Activated CD4-positive, alpha-beta T cell treated with anti-CD3 and anti-CD28 coated beads, Interleukin-2, Interleukin-4, amounts not matched to agents 100 ng/mL and 50 ng/mL, durations not matched to agents 16 hours and 8 hours (primary cell): ENCODE measurements at regions not wholly inside any gene's neighbourhood (a gene's known extent, or its start where the extent isn't known, plus 50 kb on each side); places are given as distances from the start of the nearest gene placed in this dataset.

Experiments used
- DNase-seq: peaks from one replicate; pipeline ENCODE4 v3.0.0-alpha.2; 2020; ENCODE audit warnings: low spot score

GRCh38 chr11:135075740-135076139 lies 663.7 kb upstream of the B3GAT1 start:
- DNase-seq = peak; percentile 65

DNA sequence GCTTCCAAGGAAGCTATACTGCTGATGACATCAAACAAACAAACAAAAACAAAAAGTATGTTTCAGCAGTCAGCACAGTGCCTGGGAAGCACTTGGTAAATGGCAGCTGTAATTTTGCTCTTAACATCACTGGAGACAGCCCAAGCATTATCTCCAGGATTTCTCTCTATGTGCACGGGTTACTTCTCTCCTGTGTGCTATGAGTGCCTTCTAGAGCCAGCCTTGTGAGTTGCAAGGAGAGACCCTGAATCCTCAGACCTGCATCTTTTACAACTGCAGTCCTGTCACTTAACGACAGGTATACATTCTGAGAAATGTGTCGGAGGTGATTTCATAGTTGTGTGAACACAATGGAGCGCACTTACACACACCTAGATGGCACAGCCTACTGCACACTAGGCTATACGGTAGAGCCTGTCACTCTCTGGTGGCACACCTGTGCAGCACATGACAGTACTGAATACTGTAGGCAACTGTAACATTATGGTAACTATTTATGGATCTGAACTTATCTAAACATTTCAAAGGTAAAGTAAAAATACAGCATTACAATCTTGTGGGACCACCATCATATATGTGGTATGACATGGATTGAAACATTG lies 662.5 kb upstream of the B3GAT1 start:
- no peak for DNase-seq

DNA sequence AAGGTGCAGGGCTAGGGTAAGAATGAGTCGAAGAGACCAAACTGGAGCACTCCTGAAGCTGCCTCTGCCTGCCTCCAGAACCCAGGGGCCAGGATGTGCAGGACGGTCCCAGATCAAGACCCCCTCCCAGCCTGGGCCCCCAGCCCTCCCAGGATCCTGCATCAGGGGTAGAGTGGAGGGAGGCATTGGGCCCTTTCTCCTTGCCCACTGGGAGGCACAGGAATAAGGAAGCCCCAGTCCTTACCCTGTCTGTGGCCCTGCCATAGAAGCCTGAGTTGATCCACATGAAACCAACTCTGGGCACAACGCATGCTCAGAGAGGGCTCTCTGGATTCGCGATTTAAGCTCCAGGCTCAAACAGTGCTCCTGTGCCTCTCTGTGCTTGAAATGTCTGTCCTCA lies 661.8 kb upstream of the B3GAT1 start:
- DNase-seq = no peak

DNA sequence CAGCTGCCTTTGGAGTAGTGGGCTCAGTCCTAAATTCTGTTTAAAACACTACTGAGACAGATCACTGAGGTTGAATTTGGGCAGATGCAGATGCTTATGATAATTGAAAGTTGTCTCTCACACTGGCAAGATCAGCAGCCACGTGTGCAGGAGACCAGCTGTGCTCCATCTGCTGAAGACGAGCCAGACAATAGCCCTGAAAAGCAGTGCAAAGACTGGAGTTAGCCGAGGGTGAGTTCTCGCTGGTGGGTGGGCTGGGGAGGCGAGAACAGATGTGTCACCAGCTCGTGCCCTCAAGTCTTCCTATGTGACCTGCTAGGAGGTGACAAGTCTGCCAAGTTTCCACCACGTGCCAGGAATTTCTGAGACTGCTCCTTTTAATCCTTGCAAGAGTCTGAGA lies 661.3 kb upstream of the B3GAT1 start:
- DNase-seq = no peak

GRCh38 chr11:135069890-135070289 lies 657.8 kb upstream of the B3GAT1 start:
- no peak for DNase-seq

- DNase-seq = no peak
Measured at GRCh38 chr11:135069063-135069462, 657.0 kb upstream of the B3GAT1 start.

DNA sequence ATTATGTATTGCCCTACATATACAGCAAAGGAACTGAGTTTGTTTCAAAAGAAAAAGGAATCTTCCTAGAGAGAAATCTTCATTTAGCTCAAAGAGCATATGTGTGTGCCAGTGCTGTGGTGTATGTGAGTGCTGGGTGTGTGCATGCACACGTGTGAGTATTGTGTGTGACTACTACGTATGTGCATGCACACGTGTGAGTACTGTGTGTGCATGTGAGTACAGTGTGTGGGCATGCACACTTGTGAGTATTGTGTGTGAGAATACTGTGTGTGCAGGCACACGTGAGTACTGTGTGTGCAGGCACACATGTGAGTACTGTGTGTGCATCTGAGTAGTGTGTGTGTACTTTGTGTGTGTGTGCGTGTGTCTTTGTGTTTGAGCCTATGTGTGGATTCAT lies 651.0 kb upstream of the B3GAT1 start:
- no peak for DNase-seq

GRCh38 chr11:135061166-135061565 lies 649.1 kb upstream of the B3GAT1 start:
- DNase-seq = no peak

GRCh38 chr11:135046986-135047385 lies 634.9 kb upstream of the B3GAT1 start:
- no peak for DNase-seq

DNA sequence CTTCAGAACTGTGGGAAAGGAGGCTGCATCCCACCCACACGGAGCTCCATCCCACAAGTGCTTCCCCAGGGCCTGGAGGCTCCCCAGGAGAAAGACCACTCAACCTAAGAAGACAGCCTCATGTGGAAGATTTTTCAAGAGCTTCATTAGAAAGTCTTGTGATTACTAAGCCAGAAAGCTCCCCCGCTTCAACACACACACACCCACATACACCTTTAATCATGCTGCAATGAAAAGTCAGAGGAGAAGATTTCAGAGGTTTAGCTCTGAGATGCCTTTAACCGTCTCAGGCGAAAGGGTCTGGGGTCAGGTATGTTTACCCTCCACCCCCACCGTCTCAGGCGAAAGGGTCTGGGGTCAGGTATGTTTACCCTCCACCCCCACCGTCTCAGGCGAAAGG lies 634.5 kb upstream of the B3GAT1 start:
- DNase-seq = no peak

DNA sequence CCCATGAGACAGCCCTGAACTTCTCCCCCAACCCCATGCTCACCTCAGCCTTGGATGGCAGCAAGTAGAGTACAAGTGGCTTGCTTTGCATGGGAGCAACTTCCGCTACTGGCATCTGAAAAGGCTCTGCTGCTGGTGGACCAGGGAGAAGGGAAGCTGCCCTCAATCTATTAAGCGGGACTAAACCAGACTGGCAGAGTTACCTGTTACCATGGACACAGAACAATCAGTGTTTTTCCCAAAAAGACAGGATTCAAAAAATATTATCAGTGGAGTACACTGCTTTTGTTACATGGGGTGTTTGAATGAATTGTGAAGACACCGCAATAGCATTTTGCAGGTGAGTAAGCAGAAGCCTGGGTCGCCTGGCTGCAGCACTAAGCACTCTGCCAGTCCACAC lies 631.4 kb upstream of the B3GAT1 start:
- DNase-seq = no peak

DNA sequence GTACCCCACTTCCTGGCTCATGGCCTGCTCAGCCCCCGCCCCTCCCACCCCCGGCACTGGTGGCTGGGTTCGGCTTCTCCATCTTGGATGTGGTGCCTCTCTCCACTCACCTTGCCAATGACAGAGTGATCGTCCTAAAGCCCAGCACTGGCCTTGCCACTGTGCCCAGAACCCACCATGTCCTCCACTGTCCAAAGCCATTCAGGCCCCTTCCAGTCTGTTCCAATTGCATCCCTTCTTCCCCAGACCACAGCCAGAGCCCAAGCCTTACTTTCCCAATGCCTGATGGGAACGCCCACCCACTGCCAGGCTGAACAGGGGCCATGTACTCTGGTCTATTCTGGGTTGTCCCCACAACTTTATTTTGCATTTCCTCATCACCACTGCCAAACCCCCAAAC lies 625.8 kb upstream of the B3GAT1 start:
- DNase-seq = no peak

DNA sequence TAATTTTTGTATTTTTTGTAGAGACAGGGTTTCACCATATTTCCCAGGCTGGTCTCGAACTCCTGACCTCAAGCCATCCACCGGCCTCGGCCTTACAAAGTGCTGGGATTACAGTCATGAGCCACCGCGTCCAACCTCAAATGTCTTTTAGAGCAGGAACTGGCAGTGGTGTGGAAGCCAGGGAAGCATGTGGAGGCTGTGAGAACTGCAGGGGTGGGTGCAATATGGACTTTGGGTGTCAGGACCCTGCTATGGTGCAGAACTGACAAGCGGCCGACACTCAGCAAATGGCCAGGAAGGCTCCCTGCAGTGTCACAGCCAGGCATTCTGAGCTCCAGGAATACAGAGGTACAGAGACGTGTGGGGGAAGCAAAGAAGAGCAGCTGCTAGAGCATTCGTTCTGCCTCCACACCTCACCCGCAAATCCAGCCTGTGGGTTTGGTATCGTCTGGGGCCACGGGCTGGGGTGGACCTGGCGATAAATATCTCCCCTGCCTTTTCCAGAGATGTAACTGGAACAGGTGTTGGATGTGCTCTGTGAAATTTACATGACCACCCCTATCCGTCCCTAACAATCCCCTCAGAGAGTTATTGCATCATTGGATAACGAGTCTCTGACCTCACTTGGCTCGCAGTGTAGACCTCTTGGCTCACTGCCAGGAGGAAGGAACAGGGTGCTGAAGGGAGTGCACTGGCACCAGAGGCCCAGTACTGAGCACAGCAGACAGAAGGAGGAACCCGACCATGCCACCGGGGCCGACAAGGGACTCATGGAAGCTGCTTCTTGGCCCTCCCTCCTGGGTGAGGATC lies 624.7 kb upstream of the B3GAT1 start:
- no peak for DNase-seq

- DNase-seq = no peak
Measured at GRCh38 chr11:135035282-135035681, 623.2 kb upstream of the B3GAT1 start.

- no peak for DNase-seq
Measured at GRCh38 chr11:135033540-135033939, 621.5 kb upstream of the B3GAT1 start.

DNA sequence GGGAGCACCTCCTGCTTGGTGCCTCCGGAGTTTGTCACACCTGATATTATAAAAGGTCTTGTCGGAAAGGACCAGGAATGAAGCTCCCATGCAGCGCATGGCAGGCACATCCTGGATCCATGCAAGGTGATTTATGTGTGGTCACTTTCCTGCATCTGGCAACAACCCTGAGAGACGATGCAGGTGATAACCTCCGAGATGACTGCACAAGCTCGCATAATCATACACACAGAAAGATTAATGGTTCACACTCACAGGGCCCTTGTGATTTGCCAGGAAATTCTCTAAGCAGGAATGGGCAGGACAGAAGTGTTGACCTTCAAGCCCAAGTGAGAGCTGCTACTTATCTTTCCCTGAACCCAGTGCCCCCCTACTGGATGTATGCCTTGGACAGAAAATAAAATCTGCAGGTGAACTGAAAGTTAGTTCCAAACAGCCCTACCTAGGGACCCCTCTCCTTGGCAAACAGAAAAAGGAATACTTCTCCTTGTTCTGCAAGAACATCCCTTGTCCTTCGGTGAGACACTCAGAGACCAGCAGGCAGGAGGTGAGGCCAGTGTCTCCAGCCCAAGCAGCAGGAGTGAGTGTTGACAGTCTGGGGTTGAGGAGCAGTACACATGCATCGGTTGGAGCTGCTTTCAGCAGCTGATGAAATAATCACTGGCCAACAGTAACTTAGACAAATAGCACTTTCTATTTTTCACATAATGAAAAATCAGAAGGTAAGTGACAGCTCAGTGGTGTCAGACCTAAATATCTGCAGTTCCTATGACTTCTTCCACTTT lies 619.4 kb upstream of the B3GAT1 start:
- no peak for DNase-seq

DNA sequence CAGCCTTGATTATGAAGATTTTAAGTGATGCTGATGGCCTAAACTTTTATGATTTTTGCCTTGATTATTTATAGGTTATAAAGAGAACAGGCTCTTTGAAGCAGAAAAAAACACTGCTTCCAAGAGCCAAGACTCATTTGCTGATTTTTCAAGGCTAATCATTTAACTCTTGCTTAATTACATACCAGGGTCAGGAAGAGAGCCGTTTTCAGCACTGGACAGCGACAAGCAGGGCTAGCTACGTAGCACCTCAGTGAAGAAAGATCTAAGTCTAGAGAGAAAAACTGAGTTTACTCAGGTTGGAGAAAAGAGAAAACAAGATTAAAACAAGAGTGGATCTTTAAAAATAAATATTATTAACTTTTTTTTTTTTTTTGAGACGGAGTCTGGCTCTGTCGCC lies 615.4 kb upstream of the B3GAT1 start:
- DNase-seq = no peak

GRCh38 chr11:135023499-135023898 lies 611.5 kb upstream of the B3GAT1 start:
- DNase-seq = no peak

DNA sequence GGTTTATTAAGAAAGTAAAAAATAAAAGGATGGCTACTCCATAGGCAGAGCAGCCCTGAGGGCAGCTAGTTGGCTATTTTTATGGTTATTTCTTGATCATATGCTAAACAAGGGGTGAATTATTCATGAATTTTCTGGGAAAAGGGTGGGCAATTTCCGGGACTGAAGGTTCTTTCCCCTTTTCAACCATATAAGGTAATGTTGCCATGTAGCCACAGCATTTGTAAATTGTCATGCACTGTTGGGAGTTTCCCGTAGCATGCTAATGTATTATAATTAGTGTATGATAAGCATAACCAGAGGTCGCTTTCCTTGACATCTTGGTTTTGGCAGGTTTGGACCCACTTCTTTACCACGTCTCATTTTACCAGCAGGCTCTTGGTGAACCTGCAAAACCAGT lies 610.4 kb upstream of the B3GAT1 start:
- no peak for DNase-seq

- DNase-seq = no peak
Measured at GRCh38 chr11:135019899-135020298, 607.9 kb upstream of the B3GAT1 start.

- DNase-seq = no peak
Measured at GRCh38 chr11:135019343-135019871, 607.4 kb upstream of the B3GAT1 start.

DNA sequence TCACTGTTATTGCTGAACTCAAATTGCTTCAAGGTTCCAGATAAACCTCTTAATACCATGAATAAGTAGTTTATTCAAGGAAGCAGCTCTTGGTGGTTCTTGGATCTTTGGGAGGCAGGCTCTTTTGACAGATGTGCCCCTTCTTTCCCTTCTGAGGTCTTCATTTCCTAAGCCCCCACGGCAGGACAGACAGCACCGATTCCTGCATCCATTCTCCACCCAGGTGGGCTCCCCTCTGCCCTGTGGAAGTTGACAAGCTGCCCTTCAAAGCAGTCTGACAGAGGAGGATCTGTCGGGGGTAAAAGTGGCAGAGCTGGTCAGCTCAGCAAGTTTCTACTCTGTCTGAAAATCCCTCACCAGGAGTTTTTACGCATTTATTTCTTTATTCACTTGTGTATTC lies 605.3 kb upstream of the B3GAT1 start:
- DNase-seq = no peak

- no peak for DNase-seq
Measured at GRCh38 chr11:135015966-135016365, 603.9 kb upstream of the B3GAT1 start.
